Liver (tissue), 8 donors: ENCODE measurements at regions not wholly inside any gene's neighbourhood (a gene's known extent, or its start where the extent isn't known, plus 50 kb on each side); places are given as distances from the start of the nearest gene placed in this dataset.
"Not testable (repeated sequence)": the region's sequence is repeated elsewhere in the genome, so short reads cannot be mapped to it uniquely, and the experiment has no call there.

Experiments
- DNase-seq: peaks from one replicate; pipeline ENCODE4 v3.0.0-alpha.2; 2017; ENCODE audit warnings: low spot score
- H3K27ac ChIP-seq, 2 donors: one replicate each; pipeline ENCODE4 v1.7.0; 2013; ENCODE audit warnings: inconsistent platforms in 2 of 2, low read length in 2 of 2, control low read depth in 1 of 2, low read depth in 1 of 2, mild to moderate bottlenecking in 1 of 2
- H3K27me3 ChIP-seq, 4 donors: one replicate each; pipeline versions ENCODE4 v1.6.1 to v1.7.0; 2013; ENCODE audit warnings: low read length in 3 of 4, inconsistent platforms in 1 of 4, mild to moderate bottlenecking in 1 of 4, moderate library complexity in 1 of 4; ENCODE audit not compliant: control insufficient read depth in 4 of 4, insufficient read depth in 4 of 4
- H3K36me3 ChIP-seq, 4 donors: one replicate each; pipeline versions ENCODE4 v1.6.1 to v1.7.0; 2013; ENCODE audit warnings: low read length in 3 of 4, mild to moderate bottlenecking in 3 of 4, low read depth in 1 of 4, moderate library complexity in 1 of 4; ENCODE audit not compliant: control insufficient read depth in 4 of 4, insufficient read depth in 3 of 4
- H3K4me1 ChIP-seq, 4 donors: one replicate each; pipeline versions ENCODE4 v1.6.1 to v1.7.0; 2013; ENCODE audit warnings: low read length in 3 of 4, mild to moderate bottlenecking in 3 of 4, moderate library complexity in 1 of 4; ENCODE audit not compliant: control insufficient read depth in 4 of 4, insufficient read depth in 4 of 4
- H3K4me3 ChIP-seq, 3 donors: one replicate each; pipeline versions ENCODE4 v1.6.1 to v1.7.0; 2013; ENCODE audit warnings: low read length in 3 of 3, control low read depth in 1 of 3, low read depth in 1 of 3, mild to moderate bottlenecking in 1 of 3
- H3K9ac ChIP-seq, 2 donors: one replicate each; pipeline ENCODE4 v1.7.0; 2013; ENCODE audit warnings: low read length in 2 of 2, mild to moderate bottlenecking in 2 of 2, moderate library complexity in 2 of 2, control low read depth in 1 of 2, low read depth in 1 of 2
- H3K9me3 ChIP-seq, 4 donors: one replicate each; pipeline versions ENCODE4 v1.6.1 to v1.7.0; 2013; ENCODE audit warnings: low read length in 3 of 4; ENCODE audit not compliant: control insufficient read depth in 4 of 4
- ATF3 ChIP-seq: IDR thresholded peaks from 2 replicates; pipeline ENCODE4 v1.6.1; 2016; ENCODE audit warnings: antibody characterized with exemption
- CTCF ChIP-seq: fragments of 150-350 bp; IDR thresholded peaks from 2 replicates; pipeline ENCODE4 v1.5.1; 2017; ENCODE audit warnings: improper control_type of control experiment, low read depth, low read length; ENCODE audit not compliant: missing input control
- EGR1 ChIP-seq, 2 donors: IDR thresholded peaks; 2 replicates each; pipeline ENCODE4 v1.6.1; 2016 to 2018; ENCODE audit warnings: antibody characterized with exemption in 2 of 2, low read depth in 2 of 2
- FOXA1 ChIP-seq: IDR thresholded peaks from 2 replicates; pipeline ENCODE4 v1.6.1; 2016; ENCODE audit warnings: antibody characterized with exemption
- FOXA2 ChIP-seq: IDR thresholded peaks from 2 replicates; pipeline ENCODE4 v1.6.1; 2016; ENCODE audit warnings: antibody characterized with exemption
- HNF4A ChIP-seq, 2 donors: conservative IDR thresholded peaks; 2 replicates each; pipeline ENCODE4 v1.6.1; 2016; ENCODE audit warnings: antibody characterized with exemption in 2 of 2, mild to moderate bottlenecking in 2 of 2
- NR2F2 ChIP-seq: IDR thresholded peaks from 2 replicates; pipeline ENCODE4 v1.6.1; 2016; ENCODE audit warnings: antibody characterized with exemption
- RAD21 ChIP-seq, 2 donors: IDR thresholded peaks; 2 replicates each; pipeline ENCODE4 v1.6.1; 2016; ENCODE audit warnings: antibody characterized with exemption in 2 of 2, mild to moderate bottlenecking in 2 of 2
- REST ChIP-seq: IDR thresholded peaks from 2 replicates; pipeline ENCODE4 v1.6.1; 2016; ENCODE audit warnings: antibody characterized with exemption, mild to moderate bottlenecking
- RXRA ChIP-seq, 2 donors: IDR thresholded peaks; 2 replicates each; pipeline ENCODE4 v1.6.1; 2017 to 2018; ENCODE audit warnings: antibody characterized with exemption in 2 of 2, mild to moderate bottlenecking in 1 of 2
- SP1 ChIP-seq: IDR thresholded peaks from 2 replicates; pipeline ENCODE4 v1.6.1; 2018; ENCODE audit warnings: antibody characterized with exemption, mild to moderate bottlenecking
- TAF1 ChIP-seq: conservative IDR thresholded peaks from 2 replicates; pipeline ENCODE4 v1.6.1; 2016; ENCODE audit warnings: antibody characterized with exemption, mild to moderate bottlenecking
- YY1 ChIP-seq: IDR thresholded peaks from 2 replicates; pipeline ENCODE4 v1.6.1; 2016; ENCODE audit warnings: antibody characterized with exemption, mild to moderate bottlenecking
- ZBTB33 ChIP-seq: IDR thresholded peaks from 2 replicates; pipeline ENCODE4 v1.6.1; 2016; ENCODE audit warnings: antibody characterized with exemption
- WGBS: extraction: QIAGEN DNeasy Blood & Tissue Kit; methylation state at CpG from one replicate; pipeline ENCODE4 v1.1.7; 2013; 5-methylcytosine and 5-hydroxymethylcytosine counted together
- donor health status: healthy.
- donor health status: healthy.
- donor health status: healthy.
- donor health status: healthy.
- donor health status: healthy.

- Histone ChIP-seq H3K4me1 (no peaks in the 10 kb centered on the region), H3K27ac (no peak overlapping the region), H3K9me3 (no peaks in the 10 kb centered on the region), H3K9ac (no peak overlapping the region), H3K27me3 (peaks cover 0 to 4% (median 0%) of the 10 kb centered on the region in 4 donors), H3K36me3 (no peaks in the 10 kb centered on the region), H3K4me3 (no peak overlapping the region)
- TF ChIP-seq YY1 = no peak
- TF ChIP-seq SP1 = no peak
- no peak for TF ChIP-seq FOXA1
- no peak for TF ChIP-seq TAF1
- no peak for TF ChIP-seq FOXA2
- TF ChIP-seq RXRA (IDR thresholded peaks at IDR 0.05) = no peak
- TF ChIP-seq CTCF = no peak
- TF ChIP-seq NR2F2 = no peak
- TF ChIP-seq ZBTB33 = no peak
- no peak for DNase-seq
- 92% methylated on average over 4 of the region's 4 CpGs for whole genome bisulfite sequencing
These were observed 85.0 kb downstream of the EMX2 start for GRCh38 chr10:117627561-117627960.

- DNase-seq, H3K27ac ChIP-seq, H3K9ac ChIP-seq, H3K36me3 ChIP-seq, H3K9me3 ChIP-seq, H3K4me3 ChIP-seq, H3K4me1 ChIP-seq, H3K27me3 ChIP-seq: not testable (repeated sequence)
- 95% methylated on average over 9 of the region's 9 CpGs for WGBS
These were observed 87.2 kb downstream of the EMX2 start for GRCh38 chr10:117629717-117630116.

GRCh38 chr10:117631276-117632145, 89.0 kb downstream of the EMX2 start:
- Histone ChIP-seq H3K9ac (no peak overlapping the region), H3K4me3 (no peak overlapping the region), H3K27ac (no peak overlapping the region), H3K9me3 (no peaks in the 10 kb centered on the region), H3K36me3 (no peaks in the 10 kb centered on the region), H3K27me3 (no peaks in the 10 kb centered on the region), H3K4me1 (no peaks in the 10 kb centered on the region)
- 83% methylated on average over 11 of the region's 11 CpGs for WGBS
- DNase-seq = no peak
- TF ChIP-seq HNF4A (conservative IDR thresholded peaks at IDR 0.05) = no peak
- no peak for TF ChIP-seq ZBTB33
- no peak for TF ChIP-seq FOXA1
- TF ChIP-seq ATF3 = no peak
- no peak for TF ChIP-seq CTCF
- no peak for TF ChIP-seq REST
- no peak for TF ChIP-seq TAF1
- no peak for TF ChIP-seq FOXA2
- no peak for TF ChIP-seq EGR1 (IDR thresholded peaks at IDR 0.05; ENCODE audit: low read depth in 2 of 2)
- TF ChIP-seq RAD21 (IDR thresholded peaks at IDR 0.05) = no peak
- TF ChIP-seq NR2F2 = no peak
